K562 (cell line): ENCODE measurements at regions not wholly inside any gene's neighbourhood (a gene's known extent, or its start where the extent isn't known, plus 50 kb on each side); places are given as distances from the start of the nearest gene placed in this dataset.
A peak's percentile ranks its signal among the peaks of the same experiment; 100 is the strongest.

ENCODE experiments used
- BRD4 ChIP-seq: fragments of 200-600 bp; sonication (generic); IDR thresholded peaks from 2 replicates; pipeline ENCODE4 v1.6.1; 2017; ENCODE audit warnings: inconsistent platforms
- EWSR1 ChIP-seq: fragments of 450-650 bp; IDR thresholded peaks from 2 replicates; pipeline ENCODE4 v1.6.1; 2018; ENCODE audit warnings: borderline replicate concordance, mild to moderate bottlenecking, low read depth, moderate library complexity; ENCODE audit not compliant: partially characterized antibody
- KDM1A ChIP-seq, 2 experiments: fragments of 450-650 bp; IDR thresholded peaks; 2 replicates each; pipeline ENCODE4 v1.6.1; 2016; ENCODE audit warnings: mild to moderate bottlenecking in 2 of 2
- MCM2 ChIP-seq: fragments of 450-650 bp; IDR thresholded peaks from 2 replicates; pipeline ENCODE4 v1.6.1; 2017; ENCODE audit warnings: low read depth, mild to moderate bottlenecking
- NCOR1 ChIP-seq: fragments of 450-650 bp; IDR thresholded peaks from 2 replicates; pipeline ENCODE4 v1.6.1; 2016; ENCODE audit warnings: mild to moderate bottlenecking, moderate library complexity
- SMAD3 ChIP-seq: fragments of 450-650 bp; formaldehyde crosslinking; conservative IDR thresholded peaks from 2 replicates; pipeline ENCODE4 v1.4.0; 2020; ENCODE audit warnings: mild to moderate bottlenecking
- TF ChIP-seq, protein P1 (sequence below): fragments of 450-650 bp; IDR thresholded peaks from 2 replicates; pipeline ENCODE4 v1.6.1; 2016; ENCODE audit warnings: low read depth
- TF ChIP-seq, protein P2 (sequence below): IDR thresholded peaks from 2 replicates; pipeline ENCODE4 v1.6.1; 2011; ENCODE audit not compliant: insufficient read length; ENCODE audit errors: extremely low read depth
- TF ChIP-seq, protein P3 (sequence below): conservative IDR thresholded peaks from 2 replicates; pipeline ENCODE4 v1.6.1; 2011; ENCODE audit warnings: low read depth, mild to moderate bottlenecking, low read length; ENCODE audit not compliant: control insufficient read depth
- TF ChIP-seq, protein P4 (sequence below): sonication (generic); formaldehyde crosslinking; IDR thresholded peaks from 2 replicates; pipeline ENCODE4 v1.8.0; 2022; ENCODE audit warnings: missing genetic modification reagents, mild to moderate bottlenecking, borderline replicate concordance
- TF ChIP-seq, protein P5 (sequence below): fragments of 450-650 bp; IDR thresholded peaks from one replicate; pipeline ENCODE4 v1.6.1; 2018; ENCODE audit warnings: mild to moderate bottlenecking, moderate library complexity; ENCODE audit not compliant: partially characterized antibody
- TF ChIP-seq, protein P6 (sequence below): fragments of 250-450 bp; sonication (Bioruptor Pico); IDR thresholded peaks from 2 replicates; pipeline ENCODE4 v1.9.0; 2021; ENCODE audit warnings: mild to moderate bottlenecking

DNA sequence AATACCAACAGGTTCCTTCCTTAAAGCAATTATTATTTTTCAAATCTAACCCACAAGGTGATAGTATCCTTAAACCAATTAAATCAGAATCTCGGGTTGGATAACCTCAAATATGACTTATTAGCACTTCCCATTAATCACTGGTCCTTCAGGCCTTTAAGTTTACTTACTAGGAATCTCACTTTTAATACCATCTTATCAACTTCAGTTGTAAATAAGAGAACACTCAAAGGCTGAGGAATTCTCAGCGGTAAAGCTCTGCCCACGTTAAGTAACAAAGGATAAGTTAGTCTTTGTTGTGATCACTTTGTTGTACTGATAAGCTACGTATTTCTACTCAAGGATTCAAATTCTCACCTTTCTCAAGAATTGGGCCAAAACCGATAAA is 82.0 kb downstream of the OR2B2 start (continued):
- TF ChIP-seq, protein P1, sequence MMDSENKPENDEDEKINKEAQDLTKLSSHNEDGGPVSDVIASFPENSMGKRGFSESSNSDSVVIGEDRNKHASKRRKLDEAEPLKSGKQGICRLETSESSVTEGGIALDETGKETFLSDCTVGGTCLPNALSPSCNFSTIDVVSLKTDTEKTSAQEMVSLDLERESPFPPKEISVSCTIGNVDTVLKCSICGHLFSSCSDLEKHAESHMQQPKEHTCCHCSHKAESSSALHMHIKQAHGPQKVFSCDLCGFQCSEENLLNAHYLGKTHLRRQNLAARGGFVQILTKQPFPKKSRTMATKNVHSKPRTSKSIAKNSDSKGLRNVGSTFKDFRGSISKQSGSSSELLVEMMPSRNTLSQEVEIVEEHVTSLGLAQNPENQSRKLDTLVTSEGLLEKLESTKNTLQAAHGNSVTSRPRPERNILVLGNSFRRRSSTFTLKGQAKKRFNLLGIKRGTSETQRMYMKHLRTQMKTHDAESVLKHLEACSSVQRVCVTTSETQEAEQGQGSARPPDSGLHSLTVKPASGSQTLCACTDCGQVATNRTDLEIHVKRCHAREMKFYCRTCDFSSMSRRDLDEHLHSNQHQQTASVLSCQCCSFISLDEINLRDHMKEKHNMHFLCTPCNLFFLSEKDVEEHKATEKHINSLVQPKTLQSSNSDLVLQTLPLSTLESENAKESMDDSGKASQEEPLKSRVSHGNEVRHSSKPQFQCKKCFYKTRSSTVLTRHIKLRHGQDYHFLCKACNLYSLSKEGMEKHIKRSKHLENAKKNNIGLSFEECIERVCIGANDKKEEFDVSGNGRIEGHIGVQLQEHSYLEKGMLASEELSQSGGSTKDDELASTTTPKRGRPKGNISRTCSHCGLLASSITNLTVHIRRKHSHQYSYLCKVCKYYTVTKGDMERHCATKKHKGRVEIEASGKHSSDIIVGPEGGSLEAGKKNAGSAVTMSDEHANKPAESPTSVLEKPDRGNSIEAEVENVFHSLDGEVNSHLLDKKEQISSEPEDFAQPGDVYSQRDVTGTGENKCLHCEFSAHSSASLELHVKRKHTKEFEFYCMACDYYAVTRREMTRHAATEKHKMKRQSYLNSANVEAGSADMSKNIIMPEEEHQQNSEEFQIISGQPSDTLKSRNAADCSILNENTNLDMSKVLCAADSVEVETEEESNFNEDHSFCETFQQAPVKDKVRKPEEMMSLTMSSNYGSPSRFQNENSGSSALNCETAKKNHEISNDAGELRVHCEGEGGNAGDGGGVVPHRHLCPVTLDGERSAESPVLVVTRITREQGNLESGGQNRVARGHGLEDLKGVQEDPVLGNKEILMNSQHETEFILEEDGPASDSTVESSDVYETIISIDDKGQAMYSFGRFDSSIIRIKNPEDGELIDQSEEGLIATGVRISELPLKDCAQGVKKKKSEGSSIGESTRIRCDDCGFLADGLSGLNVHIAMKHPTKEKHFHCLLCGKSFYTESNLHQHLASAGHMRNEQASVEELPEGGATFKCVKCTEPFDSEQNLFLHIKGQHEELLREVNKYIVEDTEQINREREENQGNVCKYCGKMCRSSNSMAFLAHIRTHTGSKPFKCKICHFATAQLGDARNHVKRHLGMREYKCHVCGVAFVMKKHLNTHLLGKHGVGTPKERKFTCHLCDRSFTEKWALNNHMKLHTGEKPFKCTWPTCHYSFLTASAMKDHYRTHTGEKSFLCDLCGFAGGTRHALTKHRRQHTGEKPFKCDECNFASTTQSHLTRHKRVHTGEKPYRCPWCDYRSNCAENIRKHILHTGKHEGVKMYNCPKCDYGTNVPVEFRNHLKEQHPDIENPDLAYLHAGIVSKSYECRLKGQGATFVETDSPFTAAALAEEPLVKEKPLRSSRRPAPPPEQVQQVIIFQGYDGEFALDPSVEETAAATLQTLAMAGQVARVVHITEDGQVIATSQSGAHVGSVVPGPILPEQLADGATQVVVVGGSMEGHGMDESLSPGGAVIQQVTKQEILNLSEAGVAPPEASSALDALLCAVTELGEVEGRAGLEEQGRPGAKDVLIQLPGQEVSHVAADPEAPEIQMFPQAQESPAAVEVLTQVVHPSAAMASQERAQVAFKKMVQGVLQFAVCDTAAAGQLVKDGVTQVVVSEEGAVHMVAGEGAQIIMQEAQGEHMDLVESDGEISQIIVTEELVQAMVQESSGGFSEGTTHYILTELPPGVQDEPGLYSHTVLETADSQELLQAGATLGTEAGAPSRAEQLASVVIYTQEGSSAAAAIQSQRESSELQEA: no peak
- 0 out of 2 replicates have a peak, but pooled peaks have one; percentile 5 for TF ChIP-seq NCOR1
- TF ChIP-seq, protein P2, sequence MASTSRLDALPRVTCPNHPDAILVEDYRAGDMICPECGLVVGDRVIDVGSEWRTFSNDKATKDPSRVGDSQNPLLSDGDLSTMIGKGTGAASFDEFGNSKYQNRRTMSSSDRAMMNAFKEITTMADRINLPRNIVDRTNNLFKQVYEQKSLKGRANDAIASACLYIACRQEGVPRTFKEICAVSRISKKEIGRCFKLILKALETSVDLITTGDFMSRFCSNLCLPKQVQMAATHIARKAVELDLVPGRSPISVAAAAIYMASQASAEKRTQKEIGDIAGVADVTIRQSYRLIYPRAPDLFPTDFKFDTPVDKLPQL: no peak
- peak; percentile 45 to 51; a peak in 2 of 4 replicates for TF ChIP-seq KDM1A (IDR thresholded peaks at IDR 0.05)
- no peak for TF ChIP-seq SMAD3
- TF ChIP-seq, protein P3, sequence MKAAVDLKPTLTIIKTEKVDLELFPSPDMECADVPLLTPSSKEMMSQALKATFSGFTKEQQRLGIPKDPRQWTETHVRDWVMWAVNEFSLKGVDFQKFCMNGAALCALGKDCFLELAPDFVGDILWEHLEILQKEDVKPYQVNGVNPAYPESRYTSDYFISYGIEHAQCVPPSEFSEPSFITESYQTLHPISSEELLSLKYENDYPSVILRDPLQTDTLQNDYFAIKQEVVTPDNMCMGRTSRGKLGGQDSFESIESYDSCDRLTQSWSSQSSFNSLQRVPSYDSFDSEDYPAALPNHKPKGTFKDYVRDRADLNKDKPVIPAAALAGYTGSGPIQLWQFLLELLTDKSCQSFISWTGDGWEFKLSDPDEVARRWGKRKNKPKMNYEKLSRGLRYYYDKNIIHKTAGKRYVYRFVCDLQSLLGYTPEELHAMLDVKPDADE: no peak
- TF ChIP-seq EWSR1: peak; percentile 25
- TF ChIP-seq, protein P4, sequence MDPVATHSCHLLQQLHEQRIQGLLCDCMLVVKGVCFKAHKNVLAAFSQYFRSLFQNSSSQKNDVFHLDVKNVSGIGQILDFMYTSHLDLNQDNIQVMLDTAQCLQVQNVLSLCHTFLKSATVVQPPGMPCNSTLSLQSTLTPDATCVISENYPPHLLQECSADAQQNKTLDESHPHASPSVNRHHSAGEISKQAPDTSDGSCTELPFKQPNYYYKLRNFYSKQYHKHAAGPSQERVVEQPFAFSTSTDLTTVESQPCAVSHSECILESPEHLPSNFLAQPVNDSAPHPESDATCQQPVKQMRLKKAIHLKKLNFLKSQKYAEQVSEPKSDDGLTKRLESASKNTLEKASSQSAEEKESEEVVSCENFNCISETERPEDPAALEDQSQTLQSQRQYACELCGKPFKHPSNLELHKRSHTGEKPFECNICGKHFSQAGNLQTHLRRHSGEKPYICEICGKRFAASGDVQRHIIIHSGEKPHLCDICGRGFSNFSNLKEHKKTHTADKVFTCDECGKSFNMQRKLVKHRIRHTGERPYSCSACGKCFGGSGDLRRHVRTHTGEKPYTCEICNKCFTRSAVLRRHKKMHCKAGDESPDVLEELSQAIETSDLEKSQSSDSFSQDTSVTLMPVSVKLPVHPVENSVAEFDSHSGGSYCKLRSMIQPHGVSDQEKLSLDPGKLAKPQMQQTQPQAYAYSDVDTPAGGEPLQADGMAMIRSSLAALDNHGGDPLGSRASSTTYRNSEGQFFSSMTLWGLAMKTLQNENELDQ: no peak
- TF ChIP-seq, protein P5, sequence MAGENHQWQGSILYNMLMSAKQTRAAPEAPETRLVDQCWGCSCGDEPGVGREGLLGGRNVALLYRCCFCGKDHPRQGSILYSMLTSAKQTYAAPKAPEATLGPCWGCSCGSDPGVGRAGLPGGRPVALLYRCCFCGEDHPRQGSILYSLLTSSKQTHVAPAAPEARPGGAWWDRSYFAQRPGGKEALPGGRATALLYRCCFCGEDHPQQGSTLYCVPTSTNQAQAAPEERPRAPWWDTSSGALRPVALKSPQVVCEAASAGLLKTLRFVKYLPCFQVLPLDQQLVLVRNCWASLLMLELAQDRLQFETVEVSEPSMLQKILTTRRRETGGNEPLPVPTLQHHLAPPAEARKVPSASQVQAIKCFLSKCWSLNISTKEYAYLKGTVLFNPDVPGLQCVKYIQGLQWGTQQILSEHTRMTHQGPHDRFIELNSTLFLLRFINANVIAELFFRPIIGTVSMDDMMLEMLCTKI: no peak
- TF ChIP-seq, protein P6, sequence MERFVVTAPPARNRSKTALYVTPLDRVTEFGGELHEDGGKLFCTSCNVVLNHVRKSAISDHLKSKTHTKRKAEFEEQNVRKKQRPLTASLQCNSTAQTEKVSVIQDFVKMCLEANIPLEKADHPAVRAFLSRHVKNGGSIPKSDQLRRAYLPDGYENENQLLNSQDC (CRISPR knock-in tag): 0 out of 2 replicates have a peak, but pooled peaks have one; percentile 71
- no peak for TF ChIP-seq BRD4
- TF ChIP-seq MCM2: no peak
